NB4 (cell line): ENCODE measurements at regions not wholly inside any gene's neighbourhood (a gene's known extent, or its start where the extent isn't known, plus 50 kb on each side); places are given as distances from the start of the nearest gene placed in this dataset.

ENCODE experiments used
- DNase-seq: peaks from one replicate; pipeline ENCODE4 v3.0.0; 2010; ENCODE audit warnings: low read depth
- H3K4me3 ChIP-seq: one replicate; pipeline ENCODE4 v1.5.1; 2011; ENCODE audit warnings: mild to moderate bottlenecking, low read depth, low read length, moderate library complexity
- CTCF ChIP-seq: IDR thresholded peaks from one replicate; pipeline ENCODE4 v1.5.1; 2012; ENCODE audit warnings: low read depth, low read length
- MAX ChIP-seq: IDR thresholded peaks from 2 replicates; pipeline ENCODE4 v1.6.1; 2011; ENCODE audit warnings: low read depth, low read length
- MYC ChIP-seq: IDR thresholded peaks from 2 replicates; pipeline ENCODE4 v1.6.1; 2011; ENCODE audit warnings: low read depth, low read length
- POLR2A ChIP-seq: IDR thresholded peaks from 2 replicates; pipeline ENCODE4 v1.6.1; 2011; ENCODE audit warnings: mild to moderate bottlenecking; ENCODE audit not compliant: insufficient read length; ENCODE audit errors: extremely low read depth

GRCh38 chr3:101945980-101946379, 96.7 kb downstream of the NFKBIZ start:
- no peak for TF ChIP-seq MYC
- TF ChIP-seq POLR2A: no peak
- TF ChIP-seq CTCF: no peak
- TF ChIP-seq MAX: no peak
- no peak for DNase-seq
- H3K4me3 ChIP-seq: no peak overlapping the region

- TF ChIP-seq CTCF (no peak), MYC (no peak), POLR2A (no peak), MAX (no peak)
- DNase-seq: no peak
- H3K4me3 ChIP-seq: no peak overlapping the region
Measured at GRCh38 chr3:101946906-101947305, 97.6 kb downstream of the NFKBIZ start.

GRCh38 chr3:101950510-101950909, 101.2 kb downstream of the NFKBIZ start:
- H3K4me3 ChIP-seq: no peak overlapping the region
- peak; percentile 36 for DNase-seq
- TF ChIP-seq CTCF (no peak), MAX (no peak), POLR2A (no peak), MYC (no peak)

- TF ChIP-seq MAX: no peak
- no peak for TF ChIP-seq MYC
- no peak for TF ChIP-seq CTCF
- no peak for TF ChIP-seq POLR2A
- DNase-seq: no peak
Measured at GRCh38 chr3:101950985-101951733, 101.8 kb downstream of the NFKBIZ start.

GRCh38 chr3:101954361-101954760, 105.0 kb downstream of the NFKBIZ start:
- DNase-seq: no peak
- no peak overlapping the region for H3K4me3 ChIP-seq
- TF ChIP-seq CTCF (no peak), POLR2A (no peak), MAX (no peak), MYC (no peak)

More at GRCh38 chr3:101950985-101951733, 101.8 kb downstream of the NFKBIZ start:
- H3K4me3 ChIP-seq: no peak overlapping the region

- TF ChIP-seq CTCF: no peak
- no peak for TF ChIP-seq MAX
- no peak for TF ChIP-seq POLR2A
- no peak for TF ChIP-seq MYC
- DNase-seq: no peak
- H3K4me3 ChIP-seq: no peak overlapping the region
Measured at GRCh38 chr3:101954936-101955335, 105.6 kb downstream of the NFKBIZ start.
